ENCODE measurements at regions not wholly inside any gene's neighbourhood (a gene's known extent, or its start where the extent isn't known, plus 50 kb on each side); places are given as distances from the start of the nearest gene placed in this dataset.

- DNase-seq (ENCODE audit: low read depth, low spot score) (no peak), FAIRE-seq (no peak)
- no peak overlapping the region for H3K9ac ChIP-seq (replicated peaks; ENCODE audit: extremely low read depth, insufficient read depth, low read length)
- H3K27ac ChIP-seq (ENCODE audit: insufficient read depth, low read depth, low read length) = no peak overlapping the region
- H3K36me3 ChIP-seq (ENCODE audit: control insufficient read depth in 2 of 2, extremely low read depth in 1 of 2, insufficient read depth in 2 of 2, low read length in 2 of 2) = no peaks in the 10 kb centered on the region
- intact Hi-C loops (cut with micrococcal nuclease) (no loop called here), dilution Hi-C loops (cut with MboI; ENCODE audit: extremely low pct_ligation_motif_present, low sequenced_read_pairs) (no loop called here)
- H4K20me1 ChIP-seq (replicated peaks; ENCODE audit: control insufficient read depth, extremely low read depth, insufficient read depth, low read length) = no peaks in the 10 kb centered on the region
- no peaks in the 10 kb centered on the region for H3K27me3 ChIP-seq (ENCODE audit: control insufficient read depth in 2 of 2, insufficient read depth in 2 of 2, low read length in 2 of 2)
- TF ChIP-seq POLR2A (IDR thresholded peaks at IDR 0.05; ENCODE audit: low read depth, low read length) = no peak
- TF ChIP-seq MYC (IDR thresholded peaks at IDR 0.05; ENCODE audit: low read depth, low read length) = no peak
- TF ChIP-seq, protein P1, sequence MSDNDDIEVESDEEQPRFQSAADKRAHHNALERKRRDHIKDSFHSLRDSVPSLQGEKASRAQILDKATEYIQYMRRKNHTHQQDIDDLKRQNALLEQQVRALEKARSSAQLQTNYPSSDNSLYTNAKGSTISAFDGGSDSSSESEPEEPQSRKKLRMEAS (IDR thresholded peaks at IDR 0.05; ENCODE audit: insufficient read depth, insufficient read length) = no peak
- no peak for TF ChIP-seq JUN (IDR thresholded peaks at IDR 0.05; ENCODE audit: borderline replicate concordance, insufficient read depth, insufficient read length, low read depth)
- TF ChIP-seq EZH2 (IDR thresholded peaks at IDR 0.05; ENCODE audit: borderline replicate concordance, low read depth, low read length, severe bottlenecking) = no peak
- no peak for TF ChIP-seq GATA2 (IDR thresholded peaks at IDR 0.05; ENCODE audit: insufficient read depth, insufficient read length, low read depth, low read length)
- no peak for TF ChIP-seq FOS (IDR thresholded peaks at IDR 0.05; ENCODE audit: borderline replicate concordance, insufficient read depth, low read length)
- TF ChIP-seq POLR2AphosphoS5 (IDR thresholded peaks at IDR 0.05; ENCODE audit: insufficient read depth, low read depth, low read length) = no peak
- H3K4me1 ChIP-seq (ENCODE audit: control insufficient read depth, extremely low read depth, insufficient read depth, low read length) = no peaks in the 10 kb centered on the region
- peaks cover 2% of the 10 kb centered on the region for H3K9me3 ChIP-seq (replicated peaks; ENCODE audit: control insufficient read depth, insufficient read depth, low read length)
- CTCF ChIA-PET = no interaction called here
- H3K79me2 ChIP-seq (ENCODE audit: control insufficient read depth, insufficient read depth, low read length) = no peaks in the 10 kb centered on the region
- POLR2A ChIA-PET = no interaction called here
- no TSS peak for BruUV-seq (replicated peaks)
- no peaks in the 10 kb centered on the region for H3K9me1 ChIP-seq (replicated peaks; ENCODE audit: control insufficient read depth, extremely low read depth, insufficient read depth, low read length)
- H3K4me2 ChIP-seq (ENCODE audit: insufficient read depth, low read length) = no peak overlapping the region
- H2AFZ ChIP-seq (ENCODE audit: low read depth, low read length) = no peak overlapping the region
- H3K4me3 ChIP-seq (replicated peaks in 1 of 3; ENCODE audit: insufficient read depth in 1 of 3, low read depth in 1 of 3, low read length in 3 of 3) = no peak overlapping the region
Observed at GRCh38 chr6:68039641-68040311, 595.3 kb upstream of the ADGRB3 start.

Data from endothelial cell of umbilical vein (primary cell).